ENCODE measurements at regions not wholly inside any gene's neighbourhood (a gene's known extent, or its start where the extent isn't known, plus 50 kb on each side); places are given as distances from the start of the nearest gene placed in this dataset.

- DNase-seq (ENCODE audit: low read depth in 2 of 2), result no peak
Measured at GRCh38 chr7:121810831-121811672, 61.9 kb upstream of the PTPRZ1 start.

GRCh38 chr7:121807078-121807477, 65.9 kb upstream of the PTPRZ1 start:
- no peak for DNase-seq (ENCODE audit: low read depth in 2 of 2)

- DNase-seq (ENCODE audit: low read depth in 2 of 2), result no peak
Measured at GRCh38 chr7:121803039-121803438, 69.9 kb upstream of the PTPRZ1 start.

- DNase-seq (ENCODE audit: low read depth in 2 of 2), result no peak
Measured at GRCh38 chr7:121800916-121801675, 71.9 kb upstream of the PTPRZ1 start.

- DNase-seq (ENCODE audit: low read depth in 2 of 2), result no peak
Measured at GRCh38 chr7:121798896-121799295, 74.1 kb upstream of the PTPRZ1 start.

GRCh38 chr7:121798453-121798840, 74.5 kb upstream of the PTPRZ1 start:
- no peak for DNase-seq (ENCODE audit: low read depth in 2 of 2)

GRCh38 chr7:121797657-121798452, 75.1 kb upstream of the PTPRZ1 start:
- no peak for DNase-seq (ENCODE audit: low read depth in 2 of 2)

GRCh38 chr7:121796936-121797656, 75.9 kb upstream of the PTPRZ1 start:
- DNase-seq (ENCODE audit: low read depth in 2 of 2), result no peak

GRCh38 chr7:121796381-121796780, 76.6 kb upstream of the PTPRZ1 start:
- DNase-seq (ENCODE audit: low read depth in 2 of 2), result no peak

GRCh38 chr7:121795736-121796135, 77.2 kb upstream of the PTPRZ1 start:
- DNase-seq (ENCODE audit: low read depth in 2 of 2), result no peak

GRCh38 chr7:121793716-121794115, 79.2 kb upstream of the PTPRZ1 start:
- no peak for DNase-seq (ENCODE audit: low read depth in 2 of 2)

- no peak for DNase-seq (ENCODE audit: low read depth in 2 of 2)
Measured at GRCh38 chr7:121777672-121778071, 95.3 kb upstream of the PTPRZ1 start.

- DNase-seq (ENCODE audit: low read depth in 2 of 2), result no peak
Measured at GRCh38 chr7:121774563-121774962, 98.4 kb upstream of the PTPRZ1 start.

- no peak for DNase-seq (ENCODE audit: low read depth in 2 of 2)
Measured at GRCh38 chr7:121766676-121767075, 106.3 kb upstream of the PTPRZ1 start.

GRCh38 chr7:121761399-121761798, 111.6 kb upstream of the PTPRZ1 start:
- no peak for DNase-seq (ENCODE audit: low read depth in 2 of 2)

- no peak for DNase-seq (ENCODE audit: low read depth in 2 of 2)
Measured at GRCh38 chr7:121755818-121756552, 117.0 kb upstream of the PTPRZ1 start.

- no peak for DNase-seq (ENCODE audit: low read depth in 2 of 2)
Measured at GRCh38 chr7:121755286-121755685, 117.7 kb upstream of the PTPRZ1 start.

GRCh38 chr7:121753944-121754343, 119.0 kb upstream of the PTPRZ1 start:
- no peak for DNase-seq (ENCODE audit: low read depth in 2 of 2)

GRCh38 chr7:121752706-121753105, 120.3 kb upstream of the PTPRZ1 start:
- peak in 1 of 2 donors; percentile 12 for DNase-seq (ENCODE audit: low read depth in 2 of 2)

GRCh38 chr7:121748546-121748945, 124.4 kb upstream of the PTPRZ1 start:
- no peak for DNase-seq (ENCODE audit: low read depth in 2 of 2)

- no peak for DNase-seq (ENCODE audit: low read depth in 2 of 2)
Measured at GRCh38 chr7:121745856-121746255, 127.1 kb upstream of the PTPRZ1 start.

Data from dermis microvascular lymphatic vessel endothelial cell (primary cell).